Mucosa of gallbladder (tissue), 1 donor: ENCODE measurements at regions not wholly inside any gene's neighbourhood (a gene's known extent, or its start where the extent isn't known, plus 50 kb on each side); places are given as distances from the start of the nearest gene placed in this dataset.
A peak's percentile ranks its signal among the peaks of the same experiment; 100 is the strongest.
"Not testable (repeated sequence)": the region's sequence is repeated elsewhere in the genome, so short reads cannot be mapped to it uniquely, and the experiment has no call there.

Source experiments
- DNase-seq: peaks from one replicate; pipeline ENCODE4 v3.0.0-alpha.2; 2020; ENCODE audit warnings: low spot score
- donor health status: DM: no; HTN: no; CAD: no.

DNA sequence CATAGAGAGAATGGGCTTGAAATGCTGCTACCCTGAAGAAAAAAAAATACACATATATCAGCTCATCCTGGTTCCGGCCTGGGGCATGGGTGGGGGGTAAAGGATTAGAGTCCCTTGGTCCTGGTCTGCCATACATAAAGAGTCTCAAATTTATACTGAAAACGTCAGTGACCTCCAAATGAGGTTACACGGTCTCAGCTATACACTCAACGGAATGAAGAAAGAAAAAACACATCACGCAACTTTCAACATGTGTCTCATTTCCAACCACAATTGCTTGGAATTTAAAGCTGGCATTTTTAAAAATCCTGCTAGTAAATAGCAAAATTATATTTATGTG, 612.8 kb downstream of the MCTP2 start:
- DNase-seq: no peak

DNA sequence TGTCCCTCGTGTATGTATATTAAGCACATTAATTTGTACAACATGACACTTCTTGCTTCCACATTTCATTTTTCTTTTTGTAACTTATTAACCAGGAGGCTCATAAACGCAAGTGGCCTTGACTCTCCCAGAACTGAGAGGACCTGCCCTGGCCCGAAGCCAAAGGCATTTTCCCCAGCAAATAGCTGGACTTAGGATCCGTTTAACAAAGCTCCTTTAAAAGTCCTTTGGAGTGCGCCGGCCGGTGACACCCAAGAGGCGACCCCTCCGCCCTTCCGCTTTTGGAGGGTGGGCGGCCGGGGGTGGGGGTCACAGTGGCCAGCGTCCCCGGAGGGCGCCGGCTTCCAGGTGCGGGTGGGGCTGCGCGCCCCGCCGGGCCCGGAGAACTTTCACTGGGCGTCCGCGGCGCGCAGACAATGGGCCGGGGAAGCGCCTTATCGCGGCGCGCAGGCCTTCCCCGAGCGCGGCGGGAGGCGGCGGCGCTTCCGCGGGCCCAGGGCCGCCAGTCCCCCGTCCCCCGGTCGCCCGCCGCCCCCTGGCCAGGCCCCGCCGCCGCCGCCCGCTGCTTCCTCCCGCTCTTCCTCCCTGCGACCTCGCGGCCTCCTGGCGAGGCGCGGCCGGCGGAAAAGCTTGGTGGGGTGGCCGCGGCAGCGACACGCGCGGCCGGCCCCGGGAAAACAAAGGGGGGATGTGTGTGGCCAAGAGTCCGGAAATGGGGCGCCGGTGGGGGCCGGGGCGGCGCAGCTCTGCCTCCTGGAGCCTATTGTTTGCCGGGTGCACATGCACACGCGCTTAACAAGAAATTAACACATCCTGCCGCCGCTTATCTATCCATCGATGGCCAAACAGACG, 613.4 kb downstream of the MCTP2 start:
- peak; percentile 81 for DNase-seq

- no peak for DNase-seq
These were observed 614.0 kb downstream of the MCTP2 start for GRCh38 chr15:94845390-94845716.

- DNase-seq: no peak
These were observed 616.0 kb downstream of the MCTP2 start for GRCh38 chr15:94847325-94847724.

DNA sequence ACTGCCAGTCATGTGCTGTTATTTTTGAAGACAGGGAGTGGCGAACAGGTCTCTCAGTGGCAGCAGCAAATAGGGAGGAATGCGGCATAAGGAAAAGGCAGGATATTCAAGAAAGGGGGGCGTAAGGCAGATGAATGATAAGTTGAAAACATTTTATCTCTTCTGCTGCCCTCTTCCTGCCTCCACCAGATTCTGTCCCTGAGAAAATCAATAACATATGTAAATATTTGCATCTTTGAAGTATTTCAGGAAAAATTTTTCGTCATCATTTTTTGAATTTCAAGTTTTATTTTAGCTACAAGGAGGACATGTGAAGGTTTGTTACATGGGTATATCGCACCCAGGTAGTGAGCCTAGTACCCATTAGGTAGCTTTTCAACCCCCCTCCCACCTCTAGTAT, 616.7 kb downstream of the MCTP2 start:
- DNase-seq: no peak

DNA sequence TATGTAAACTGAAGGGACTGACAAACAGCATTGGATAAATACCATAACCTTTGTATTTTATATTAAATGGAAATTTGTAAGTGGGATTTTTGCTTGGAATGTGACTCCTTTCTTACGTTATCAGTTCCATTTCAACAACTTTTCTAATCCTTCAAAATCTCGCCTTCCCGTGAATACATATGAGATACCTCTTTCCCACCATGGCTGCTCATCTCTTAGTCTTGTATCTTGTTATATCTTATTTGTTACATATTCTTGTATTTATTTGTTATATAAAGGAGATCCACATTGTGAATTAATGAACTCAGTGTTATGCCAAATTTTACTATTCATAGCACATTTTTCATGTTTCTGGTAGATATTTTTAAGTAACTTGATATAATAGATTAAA, 623.7 kb downstream of the MCTP2 start:
- no peak for DNase-seq

GRCh38 chr15:94855409-94856266, 624.3 kb downstream of the MCTP2 start:
- DNase-seq: no peak

GRCh38 chr15:94856267-94856854, 625.0 kb downstream of the MCTP2 start:
- DNase-seq: no peak

GRCh38 chr15:94857466-94857865, 626.1 kb downstream of the MCTP2 start:
- DNase-seq: no peak

DNA sequence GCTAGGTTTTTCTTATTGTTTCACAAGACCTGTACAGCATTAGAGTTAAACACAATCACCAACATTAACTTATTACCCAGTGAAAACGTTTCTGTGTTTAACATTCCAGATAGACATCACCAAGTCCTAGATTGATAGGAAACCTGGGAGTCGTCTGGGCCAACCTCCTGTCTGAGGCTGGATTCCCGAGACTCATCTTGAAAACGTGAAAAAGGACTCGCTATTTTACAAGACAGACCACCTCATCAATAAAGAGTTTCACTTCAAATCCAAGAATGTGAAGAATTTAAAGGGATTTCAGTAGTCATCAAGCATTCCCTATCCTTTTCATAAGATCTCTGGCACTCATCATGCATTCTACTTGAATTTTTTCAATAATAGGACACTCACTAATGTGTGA, 626.6 kb downstream of the MCTP2 start:
- no peak for DNase-seq

- DNase-seq: no peak
These were observed 627.1 kb downstream of the MCTP2 start for GRCh38 chr15:94858449-94858848.

DNA sequence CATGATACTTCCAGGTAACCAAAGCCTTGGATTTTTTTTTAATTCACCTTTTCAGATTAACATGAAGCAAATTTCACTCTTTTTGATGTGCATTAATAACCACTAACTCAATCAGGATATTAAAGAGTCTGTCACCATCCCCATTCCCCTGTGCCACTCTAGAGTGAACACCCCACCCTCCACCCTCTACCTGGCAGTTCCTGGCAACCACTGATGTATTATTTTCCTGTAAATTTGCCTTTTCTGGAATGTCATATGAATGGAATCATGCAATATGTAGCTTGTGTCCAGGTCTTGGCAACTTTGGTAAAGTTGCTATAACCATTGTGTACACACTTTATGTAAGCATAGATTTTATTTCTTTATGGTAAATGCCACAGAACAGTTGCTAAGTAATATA, 627.6 kb downstream of the MCTP2 start:
- no peak for DNase-seq

DNA sequence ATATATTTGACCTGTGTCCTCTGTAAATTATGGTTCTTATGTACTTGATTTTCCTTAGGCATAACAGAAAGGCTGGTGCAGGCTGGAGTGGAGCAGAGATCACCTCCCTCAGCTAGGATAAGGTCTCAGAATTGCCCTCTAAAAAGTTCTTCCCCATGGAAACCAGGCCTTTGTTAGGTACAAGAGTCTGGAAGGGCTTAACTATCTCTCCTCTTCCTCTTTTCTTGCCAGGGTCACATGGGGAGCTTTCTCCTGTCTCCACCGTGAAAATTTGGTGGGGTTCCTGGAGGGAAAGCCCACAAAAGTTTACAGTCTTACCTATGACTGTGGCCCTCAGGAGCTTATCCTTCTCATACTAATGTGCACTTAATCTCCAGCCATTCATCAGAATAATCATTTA, 633.2 kb downstream of the MCTP2 start:
- no peak for DNase-seq

DNA sequence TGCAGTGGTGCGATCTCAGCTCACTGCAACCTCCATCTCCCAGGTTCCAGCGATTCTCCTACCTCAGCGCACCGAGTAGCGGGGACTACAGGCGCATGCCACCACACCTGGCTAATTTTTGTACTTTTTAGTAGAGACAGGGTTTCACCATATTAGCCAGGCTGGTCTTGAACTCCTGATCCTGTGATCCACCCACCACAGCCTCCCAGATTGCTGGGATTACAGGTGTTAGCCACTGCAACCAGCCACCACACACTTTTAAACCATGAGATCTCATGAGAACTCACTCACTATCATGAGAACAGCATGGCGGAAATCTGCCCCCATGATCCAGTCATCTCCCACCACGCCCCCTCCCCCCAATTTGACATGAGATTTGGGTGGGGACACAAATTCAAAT, 636.9 kb downstream of the MCTP2 start:
- DNase-seq: not testable (repeated sequence)

- no peak for DNase-seq
These were observed 644.2 kb downstream of the MCTP2 start for GRCh38 chr15:94875550-94875949.

GRCh38 chr15:94877833-94878232, 646.5 kb downstream of the MCTP2 start:
- DNase-seq: no peak

- DNase-seq: no peak
These were observed 650.8 kb downstream of the MCTP2 start for GRCh38 chr15:94882071-94882712.

- DNase-seq: no peak
These were observed 656.0 kb downstream of the MCTP2 start for GRCh38 chr15:94887391-94887790.

DNA sequence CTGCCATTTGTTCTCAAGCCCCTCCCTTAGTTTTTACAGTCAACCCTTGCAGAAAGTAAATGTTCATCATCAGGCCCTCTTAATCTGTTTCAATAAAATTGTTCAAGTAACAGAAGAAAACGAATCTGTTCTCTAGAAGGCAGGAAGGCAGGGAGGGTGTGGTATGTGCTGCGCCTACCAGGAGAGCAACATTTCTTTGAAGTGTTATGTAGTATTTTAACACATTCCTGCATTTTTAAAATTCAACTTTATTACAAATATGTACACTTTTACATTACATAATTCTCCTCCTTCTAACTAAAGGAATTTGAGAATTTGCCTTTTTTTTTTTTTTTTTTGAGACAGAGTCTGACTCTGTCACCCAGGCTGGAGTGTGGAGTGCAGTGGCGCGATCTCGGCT, 657.8 kb downstream of the MCTP2 start:
- no peak for DNase-seq

DNA sequence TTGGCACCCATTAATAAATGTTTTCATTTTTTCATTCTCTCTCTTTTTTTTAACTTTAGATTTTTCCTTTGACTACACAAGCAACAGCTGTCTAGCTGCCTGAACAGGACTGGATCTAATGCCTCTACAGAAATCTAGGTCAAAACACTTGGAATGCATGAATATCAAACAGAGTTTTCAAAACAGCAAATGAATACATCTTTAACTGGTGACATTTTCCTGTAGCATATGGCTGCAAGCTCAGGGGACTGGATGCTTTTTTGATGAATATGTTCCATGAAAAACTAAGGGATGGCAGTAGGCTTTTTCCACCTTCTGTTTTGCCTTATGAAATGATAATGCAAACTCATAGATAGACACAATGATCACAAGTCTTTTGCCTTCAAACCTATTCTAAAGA, 661.7 kb downstream of the MCTP2 start:
- DNase-seq: no peak

DNA sequence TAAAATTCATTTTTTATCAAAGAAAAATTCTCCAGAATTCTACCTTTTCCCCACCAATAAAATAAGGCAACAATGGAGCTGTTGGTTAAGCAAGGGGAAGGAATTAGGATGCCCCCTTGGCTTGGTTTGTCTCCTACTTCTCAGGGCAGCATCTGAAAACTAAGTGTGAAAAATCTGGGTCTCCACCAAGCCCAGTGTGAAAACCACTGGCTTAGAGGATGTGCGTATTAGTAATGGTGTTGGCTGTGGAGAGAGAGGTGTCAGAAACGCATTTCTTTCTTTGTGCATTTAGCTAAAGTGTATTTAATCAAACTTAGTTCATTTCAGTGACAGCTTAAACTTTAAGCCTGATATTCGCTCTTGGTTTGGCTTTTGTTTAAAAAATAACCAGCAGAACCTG, 662.7 kb downstream of the MCTP2 start:
- DNase-seq: no peak

DNA sequence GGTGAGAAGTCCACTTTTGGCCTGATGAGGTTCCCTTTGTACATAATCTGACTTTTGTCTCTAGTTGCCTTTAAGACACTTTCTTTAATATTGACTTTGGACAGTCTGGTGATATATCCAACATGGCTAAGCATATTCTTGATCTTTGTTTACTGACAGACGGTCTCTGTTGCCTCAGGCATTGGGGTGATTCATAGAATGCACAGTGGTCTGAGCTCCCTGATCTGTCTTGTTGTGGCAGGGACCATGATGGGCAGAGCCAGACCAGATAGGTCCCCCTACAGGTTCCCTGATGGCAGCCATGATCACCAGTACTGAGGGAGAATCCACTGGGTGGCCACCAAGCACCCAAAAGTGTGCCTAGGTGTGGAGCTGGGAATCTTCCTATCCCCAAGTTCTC, 678.1 kb downstream of the MCTP2 start:
- DNase-seq: no peak
